GM21526 (cell line): ENCODE measurements at regions not wholly inside any gene's neighbourhood (a gene's known extent, or its start where the extent isn't known, plus 50 kb on each side); places are given as distances from the start of the nearest gene placed in this dataset.

Experiments
- ATAC-seq: cut with Tn5 transposase; IDR thresholded peaks from one replicate; pipeline ENCODE4 v1.9.1; 2021; ENCODE audit warnings: moderate library complexity; ENCODE audit not compliant: unreplicated experiment, low FRiP score

DNA sequence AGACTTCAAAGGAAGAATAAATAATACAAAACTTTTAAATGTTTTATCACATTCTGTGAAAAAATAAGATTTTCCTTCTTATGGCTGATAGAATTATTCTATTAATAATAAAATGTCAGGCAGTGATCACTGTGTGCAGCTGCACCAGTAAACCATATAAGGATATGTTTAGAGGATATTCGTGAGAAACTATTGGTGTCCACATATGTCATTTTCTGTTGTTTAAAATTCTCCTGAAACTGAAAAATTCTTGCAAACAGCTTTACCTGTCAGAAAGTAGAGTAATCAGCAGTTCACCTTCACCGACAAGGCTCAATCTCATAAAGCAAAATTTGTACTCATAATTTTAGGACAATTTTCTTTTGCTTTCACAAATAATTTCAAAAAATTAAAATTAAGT, 170.1 kb upstream of the KCNH7 start:
- ATAC-seq: no peak

DNA sequence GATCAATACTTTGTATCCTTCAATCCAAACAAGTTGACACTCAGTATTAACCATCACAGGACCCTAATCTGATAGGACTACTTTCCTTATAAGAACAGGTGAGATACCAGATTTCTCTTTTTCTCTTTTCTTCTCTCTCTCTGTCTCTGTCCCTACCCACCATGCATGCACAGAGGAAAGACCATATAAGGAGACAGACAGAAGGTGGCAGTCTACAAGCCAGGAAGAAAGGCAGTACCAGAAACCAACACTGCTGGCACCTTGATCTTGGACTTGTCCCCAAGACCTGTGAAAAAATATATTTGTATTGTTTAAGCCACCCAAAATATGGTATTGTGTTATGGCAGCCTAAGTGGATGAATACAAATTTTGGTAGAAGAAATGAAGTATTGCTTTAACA, 156.2 kb upstream of the KCNH7 start:
- ATAC-seq: no peak

DNA sequence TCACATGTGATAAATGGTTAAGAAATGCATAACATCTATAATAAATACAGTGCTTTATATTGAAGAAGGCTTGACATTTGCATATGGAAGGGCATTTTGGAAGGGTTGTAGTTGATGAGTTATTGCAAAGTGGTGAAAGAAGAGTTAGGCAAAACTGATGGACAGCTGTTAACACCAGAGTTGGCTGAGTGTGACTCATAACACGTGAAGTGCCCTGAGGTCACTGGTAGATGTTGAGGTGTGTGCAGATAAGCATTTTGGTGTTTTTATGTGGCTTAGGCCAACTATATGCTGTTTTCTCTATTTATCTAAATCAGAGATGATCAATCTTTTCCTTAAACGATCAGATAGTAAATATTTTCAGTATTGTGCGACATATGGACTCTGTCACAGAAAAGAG, 154.3 kb upstream of the KCNH7 start:
- ATAC-seq: no peak

DNA sequence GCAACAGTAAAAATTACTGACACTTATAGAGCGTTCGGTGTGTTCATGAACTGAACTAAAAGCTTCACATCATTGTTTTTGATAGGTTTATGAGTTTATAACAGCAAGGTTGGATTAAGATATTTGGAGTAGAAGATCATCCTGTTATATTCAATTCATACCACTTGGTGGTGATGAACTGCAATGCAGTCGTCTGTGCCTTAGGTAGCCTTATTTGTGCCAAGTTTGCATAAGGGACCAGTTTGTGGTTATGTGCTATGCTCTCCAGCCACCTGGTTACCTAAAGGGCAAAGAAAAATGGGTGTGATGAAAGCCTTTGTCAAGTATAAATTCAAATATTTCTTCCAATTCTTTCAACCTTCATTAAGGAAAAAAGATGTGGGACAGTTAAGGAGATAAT, 150.9 kb upstream of the KCNH7 start:
- no peak for ATAC-seq

DNA sequence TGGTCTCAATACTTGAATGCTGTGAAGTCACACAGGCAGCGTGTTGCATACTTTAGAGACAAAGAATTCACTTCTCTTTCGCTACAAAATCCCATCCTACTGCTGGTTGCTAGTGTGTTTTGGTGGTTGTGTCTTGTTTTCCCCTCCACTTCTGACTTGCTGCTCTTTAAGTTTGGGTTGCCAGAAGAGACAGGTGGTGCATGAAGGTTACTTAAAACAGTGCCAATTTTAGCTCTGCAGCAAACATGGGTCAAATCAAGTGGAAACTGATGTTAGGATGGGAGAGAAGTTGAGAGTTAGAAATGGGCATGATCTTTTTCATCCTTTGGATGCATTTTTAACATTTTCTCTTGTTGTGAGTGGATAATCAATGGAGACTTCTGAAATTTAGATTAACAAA, 136.2 kb upstream of the KCNH7 start:
- ATAC-seq: no peak

DNA sequence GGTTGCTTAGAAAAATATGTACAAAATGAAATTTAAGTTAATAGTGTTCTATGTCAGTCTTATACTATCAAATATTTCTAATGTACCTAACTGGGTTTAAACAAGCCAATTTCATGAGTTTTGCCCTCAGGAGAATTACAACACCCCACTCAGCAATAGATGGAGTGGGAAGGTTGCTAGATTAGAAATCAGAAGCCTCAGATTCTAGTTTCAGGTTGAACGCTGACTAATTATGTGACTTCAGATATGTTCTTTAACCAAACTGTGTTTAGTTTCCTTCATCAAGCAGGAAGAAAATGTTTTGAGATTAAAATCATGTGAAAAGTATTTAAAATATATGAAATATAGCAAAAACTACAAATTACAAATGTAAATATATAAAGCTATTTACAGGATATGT, 133.8 kb upstream of the KCNH7 start:
- no peak for ATAC-seq

DNA sequence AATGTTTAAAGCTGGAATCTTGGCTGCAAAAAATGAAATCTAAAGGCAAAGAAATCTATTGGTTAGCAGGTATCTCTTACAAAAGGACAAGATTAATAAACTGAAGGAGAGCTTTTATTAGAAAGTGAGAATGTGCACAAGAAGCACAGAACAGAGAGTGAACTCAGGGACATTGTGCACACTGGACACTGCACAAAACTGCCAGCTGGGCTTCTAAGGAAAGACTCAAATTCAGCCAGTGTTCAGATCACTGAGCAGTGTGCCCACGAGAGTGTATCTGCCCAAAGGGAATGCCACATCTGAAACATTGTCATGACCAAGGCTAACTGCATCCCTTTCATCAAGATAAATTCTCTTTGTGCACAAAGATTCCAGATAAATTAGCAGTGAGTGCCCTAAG, 129.7 kb upstream of the KCNH7 start:
- ATAC-seq: no peak

DNA sequence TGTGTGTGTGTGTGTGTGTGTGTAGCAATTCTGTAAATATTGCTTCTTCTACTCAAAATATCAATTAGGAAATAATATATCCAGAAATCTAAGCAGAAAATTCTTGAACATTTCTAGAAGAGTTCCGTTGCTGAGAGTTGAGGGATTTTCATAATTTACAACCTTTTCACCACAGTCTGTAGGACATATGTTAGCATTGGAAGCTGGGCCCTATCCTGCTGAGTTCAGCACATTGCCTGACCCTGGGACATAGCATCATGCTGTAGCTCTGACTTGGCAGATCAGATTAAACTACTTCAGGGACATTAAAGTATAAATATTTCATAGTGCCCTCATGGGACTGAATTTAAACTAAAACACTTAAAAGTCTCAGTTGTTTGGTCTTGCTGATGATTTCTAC, 129.2 kb upstream of the KCNH7 start:
- no peak for ATAC-seq

DNA sequence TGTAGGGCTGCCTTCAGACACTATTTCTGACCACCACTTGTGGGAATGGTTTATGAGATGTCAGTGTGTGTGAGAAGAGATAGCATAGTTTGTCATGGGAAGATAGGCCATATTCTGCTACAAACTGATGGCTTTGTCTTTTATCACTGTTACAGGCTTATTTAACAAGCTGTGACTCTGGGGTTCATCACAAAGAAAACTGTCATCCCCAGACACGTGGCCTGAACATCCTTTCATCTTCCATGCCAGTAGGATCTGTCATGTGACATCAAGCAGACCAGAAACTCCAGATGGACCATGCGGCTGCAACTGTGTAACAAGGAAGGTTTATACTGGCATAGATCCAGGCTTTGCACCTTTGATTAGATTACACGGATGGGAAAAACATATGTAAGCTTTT, 128.6 kb upstream of the KCNH7 start:
- no peak for ATAC-seq

DNA sequence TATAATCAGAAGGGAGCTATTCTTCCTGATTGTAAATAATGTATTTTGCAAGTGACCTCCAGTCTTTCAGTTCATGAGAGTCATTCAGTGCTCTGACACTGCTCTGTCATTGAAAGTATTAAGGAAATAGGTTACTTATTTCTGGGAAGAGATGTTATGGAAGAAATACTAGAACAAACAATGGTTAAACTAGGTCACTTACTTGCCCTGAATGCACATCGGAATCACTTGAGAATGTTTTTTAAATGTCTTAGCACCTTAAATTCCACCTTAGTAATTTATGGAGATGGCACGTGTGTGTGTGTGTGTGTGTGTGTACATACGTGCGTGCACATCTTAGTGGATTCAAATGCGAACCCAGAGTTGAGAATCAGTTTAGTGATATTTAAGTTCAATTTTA, 126.6 kb upstream of the KCNH7 start:
- no peak for ATAC-seq

DNA sequence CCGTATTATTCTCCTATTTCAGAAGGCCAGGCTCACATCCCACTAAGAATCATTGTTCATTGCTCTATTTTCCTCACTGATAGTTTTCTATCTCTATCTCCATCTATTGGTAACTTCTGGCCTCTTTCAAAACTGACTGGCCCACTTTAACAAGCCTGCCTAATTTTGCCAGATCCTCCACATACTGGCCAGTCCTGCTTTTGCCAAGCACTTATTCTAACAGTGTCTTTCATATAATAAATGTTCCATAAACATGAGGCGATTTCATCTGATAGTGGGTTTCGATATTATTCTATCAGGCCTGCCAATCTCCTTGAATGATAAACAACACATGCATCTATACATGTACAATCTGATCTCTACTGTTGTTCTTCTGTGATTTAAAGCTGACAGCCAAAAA, 125.9 kb upstream of the KCNH7 start:
- ATAC-seq: no peak

DNA sequence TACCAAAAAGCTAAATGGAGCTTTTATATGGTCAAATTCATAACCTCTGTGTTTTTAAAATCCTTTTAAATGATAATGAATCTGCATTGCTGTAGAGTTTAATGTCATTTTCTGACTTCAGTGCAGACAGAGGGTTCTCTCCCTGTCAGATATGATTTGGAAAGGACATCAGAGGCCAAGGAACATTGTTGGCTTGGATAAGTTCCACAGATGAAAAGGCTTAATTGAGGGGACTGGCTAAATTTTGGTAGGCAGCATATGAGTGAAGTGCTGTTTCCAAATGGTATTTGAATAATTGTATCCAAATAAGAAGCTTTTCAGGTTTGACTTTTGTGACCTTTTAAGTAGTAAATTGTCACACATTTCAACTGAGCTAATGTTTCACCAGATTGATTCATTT, 124.6 kb upstream of the KCNH7 start:
- ATAC-seq: no peak

DNA sequence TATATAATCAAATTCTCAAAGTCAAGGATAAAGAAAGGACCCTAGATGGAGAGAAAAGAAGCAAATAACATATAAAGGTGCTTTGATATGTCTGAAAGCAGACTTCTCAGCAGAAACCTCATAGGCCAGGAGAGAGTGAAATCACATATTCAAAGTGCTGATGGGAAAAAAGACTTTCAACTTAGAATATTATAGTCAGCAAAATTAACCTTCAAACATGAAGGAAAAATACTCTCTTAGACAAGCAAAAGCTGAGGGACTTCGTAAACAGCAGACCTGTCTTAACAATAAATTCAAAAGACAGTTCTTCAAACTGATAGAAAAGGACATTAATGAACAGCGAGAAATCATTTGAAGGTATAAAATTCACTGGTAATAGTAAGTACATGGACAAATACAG, 107.2 kb upstream of the KCNH7 start:
- no peak for ATAC-seq

DNA sequence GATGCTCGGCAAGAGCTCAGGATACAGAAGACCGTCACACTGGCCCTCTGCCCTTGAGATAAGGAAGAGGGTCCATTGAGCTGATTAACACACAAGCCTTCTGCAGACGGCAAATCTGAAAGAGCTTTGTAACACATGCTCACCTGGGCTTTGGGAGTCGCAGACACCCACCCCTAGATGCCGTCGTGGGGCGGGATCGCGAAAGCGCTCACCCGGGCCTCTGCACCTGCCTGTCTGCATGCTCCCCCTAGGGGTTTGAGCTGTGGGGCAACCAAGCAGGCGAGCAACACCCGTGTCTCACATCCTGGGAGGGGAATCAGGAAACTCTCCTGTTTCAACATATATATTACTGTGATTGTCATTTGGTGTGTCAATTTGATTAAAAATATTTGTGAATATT, 99.8 kb upstream of the KCNH7 start:
- ATAC-seq: no peak

DNA sequence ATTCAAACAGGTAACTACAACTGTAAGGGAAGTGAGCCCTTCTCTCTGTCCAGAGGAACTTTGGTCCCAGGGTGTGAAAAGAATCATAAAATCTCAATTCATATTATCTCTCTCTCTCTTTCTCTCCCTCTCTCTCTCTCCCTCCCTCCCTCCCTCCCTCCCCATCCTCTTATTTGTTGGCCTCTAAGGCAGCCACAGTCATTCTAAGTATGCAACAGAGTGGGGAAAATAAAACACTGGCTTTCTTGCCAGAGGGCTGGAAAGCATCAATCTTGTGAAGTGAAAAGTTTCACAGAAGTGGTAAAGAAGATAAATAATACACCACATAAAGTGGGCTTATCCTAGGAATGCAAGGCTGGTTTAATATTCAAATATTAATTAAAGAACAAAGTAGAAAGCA, 95.6 kb upstream of the KCNH7 start:
- no peak for ATAC-seq

DNA sequence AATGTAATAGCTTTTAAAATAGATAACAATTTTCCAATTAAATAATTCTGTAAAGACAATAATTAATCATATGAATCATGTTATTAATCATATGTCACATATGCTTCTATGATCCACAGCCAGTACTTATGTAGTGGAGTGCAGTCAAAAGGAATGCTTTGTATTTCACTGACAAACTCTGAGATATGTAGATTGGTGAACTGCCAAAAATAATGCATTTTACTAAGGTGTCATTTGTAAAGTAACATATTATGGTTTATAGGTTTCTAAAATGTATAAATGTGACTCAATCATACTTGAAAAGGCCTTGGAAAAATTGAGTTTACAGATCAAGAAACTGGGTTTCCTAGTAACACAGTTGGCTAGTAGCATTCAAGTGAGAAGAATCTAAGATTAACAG, 93.8 kb upstream of the KCNH7 start:
- ATAC-seq: no peak

DNA sequence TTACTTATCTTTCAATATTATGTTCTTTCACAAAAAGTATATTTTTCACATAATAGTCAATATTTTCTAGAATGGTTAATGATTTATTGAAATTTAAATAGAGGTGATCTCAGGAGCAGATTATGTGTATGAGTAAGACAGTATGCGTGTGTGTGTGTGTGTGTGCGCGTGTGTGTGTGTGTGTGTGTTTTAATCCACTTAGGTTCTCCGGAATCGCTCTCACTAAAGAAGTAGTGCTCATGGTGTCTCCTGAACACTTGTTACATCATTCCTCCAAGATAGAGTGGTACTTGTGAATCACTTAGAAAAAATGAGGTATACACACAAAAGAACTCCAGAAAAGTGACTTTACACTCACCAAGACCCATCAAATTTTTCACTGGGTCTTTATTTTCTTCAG, 91.0 kb upstream of the KCNH7 start:
- no peak for ATAC-seq

DNA sequence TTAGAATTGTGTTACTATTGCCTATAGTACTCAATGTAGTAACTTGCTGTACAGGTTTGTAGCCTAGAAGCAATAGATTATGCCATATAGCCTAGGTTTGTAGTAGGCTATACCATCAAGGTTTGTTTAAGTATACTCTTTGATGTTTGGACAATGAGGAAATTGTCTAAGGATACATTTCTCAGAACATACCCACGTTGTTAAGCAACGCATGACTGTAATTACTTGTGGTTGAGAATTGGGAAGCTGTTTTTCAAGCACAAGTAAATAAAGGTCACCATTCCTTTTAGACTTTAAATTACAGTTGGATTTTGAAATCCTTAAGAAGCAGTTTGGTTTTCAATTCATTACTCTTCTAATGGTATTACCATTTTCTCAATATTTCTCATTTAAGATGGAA, 89.8 kb upstream of the KCNH7 start:
- no peak for ATAC-seq

DNA sequence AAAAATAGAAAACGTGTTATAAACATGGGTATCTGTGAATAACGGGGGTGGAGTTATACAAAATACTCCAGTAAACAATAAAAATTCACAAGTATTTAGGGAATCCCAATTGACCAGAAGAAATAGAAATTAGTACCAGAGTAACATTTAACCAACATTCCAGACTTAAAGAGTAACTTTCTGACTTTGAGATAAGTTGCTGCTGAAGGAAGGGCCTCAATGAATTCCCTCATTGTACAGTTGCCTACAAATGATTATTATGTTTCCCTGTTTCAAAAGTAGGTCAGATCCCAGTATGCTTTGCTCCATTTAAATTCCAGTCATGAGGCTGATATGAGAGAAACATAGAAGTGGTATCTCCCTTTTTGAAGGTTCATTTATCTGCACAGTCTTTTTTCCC, 88.3 kb upstream of the KCNH7 start:
- ATAC-seq: no peak

DNA sequence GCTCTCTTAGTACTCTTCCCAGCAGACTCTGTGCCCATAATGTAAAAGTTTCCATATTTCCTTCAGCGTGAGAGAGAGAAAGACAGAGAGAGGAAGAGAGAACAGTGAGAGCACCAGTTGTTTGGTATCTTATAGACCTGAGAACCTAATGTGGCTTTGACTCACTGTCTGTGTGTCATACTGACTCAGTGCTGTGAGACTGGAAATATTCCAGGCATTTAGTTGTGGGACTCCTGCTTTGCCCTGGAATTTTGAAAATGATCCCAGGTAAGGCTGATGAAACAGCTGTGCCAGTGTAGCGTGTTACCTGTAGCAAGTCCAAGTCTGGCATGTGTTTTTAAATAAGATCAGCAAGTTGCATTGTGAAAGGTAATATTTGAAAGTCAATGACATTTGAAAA, 87.9 kb upstream of the KCNH7 start:
- no peak for ATAC-seq

DNA sequence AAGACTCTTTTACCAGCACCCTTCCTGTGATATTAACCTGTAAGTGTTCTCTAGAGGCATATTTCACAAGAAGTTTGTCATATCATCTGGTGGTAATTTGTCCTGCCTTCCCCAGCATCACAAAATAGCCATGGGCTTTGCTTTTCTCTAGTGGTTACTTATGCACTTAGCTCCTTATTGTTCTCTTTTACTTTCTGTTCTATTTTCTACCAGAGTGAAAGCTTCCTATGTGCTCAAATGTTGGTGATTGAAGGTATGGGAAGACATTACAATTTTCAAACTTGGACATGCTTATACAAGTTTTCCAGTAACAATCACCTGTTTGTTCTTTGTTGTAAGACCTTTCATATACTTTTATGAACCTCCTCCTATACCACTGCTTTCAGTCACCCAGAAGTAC, 87.0 kb upstream of the KCNH7 start:
- ATAC-seq: no peak

DNA sequence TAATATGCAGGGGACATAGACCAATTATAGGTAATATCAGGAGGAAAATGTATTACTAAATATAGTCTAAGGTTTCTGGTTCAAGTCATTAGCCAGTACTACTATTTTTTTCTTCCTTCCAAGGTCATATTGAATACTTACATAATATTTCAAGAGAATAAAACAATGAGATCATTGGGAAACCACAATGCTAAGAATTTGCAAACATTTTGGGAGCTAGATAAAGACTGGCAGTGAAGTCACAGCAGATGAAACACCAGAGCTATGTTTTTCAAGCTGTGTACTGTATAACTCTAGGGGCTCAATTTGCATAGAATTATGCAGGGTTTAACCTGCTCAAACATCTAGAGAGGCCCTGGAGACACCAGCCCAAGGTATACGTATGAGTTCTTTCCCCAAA, 80.5 kb upstream of the KCNH7 start:
- ATAC-seq: no peak

DNA sequence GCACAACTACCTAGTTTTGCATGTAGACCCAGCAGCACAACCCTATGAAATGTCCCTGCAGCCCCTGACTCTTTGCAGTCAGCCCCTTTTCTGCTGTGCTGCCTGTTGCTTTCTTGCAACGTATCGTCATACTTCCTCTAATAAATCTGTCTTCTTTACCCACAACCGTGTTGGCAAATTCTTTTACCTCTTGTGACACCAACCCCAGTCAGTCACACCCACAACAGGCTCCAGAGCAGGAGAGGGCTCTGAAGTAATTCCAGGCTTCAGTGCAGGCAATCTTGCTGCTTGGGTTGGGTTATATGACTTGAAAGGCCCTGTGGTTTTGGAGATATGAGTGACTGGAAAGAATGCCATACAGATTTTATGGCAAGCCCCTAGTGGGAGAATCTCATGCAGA, 79.1 kb upstream of the KCNH7 start:
- ATAC-seq: no peak

DNA sequence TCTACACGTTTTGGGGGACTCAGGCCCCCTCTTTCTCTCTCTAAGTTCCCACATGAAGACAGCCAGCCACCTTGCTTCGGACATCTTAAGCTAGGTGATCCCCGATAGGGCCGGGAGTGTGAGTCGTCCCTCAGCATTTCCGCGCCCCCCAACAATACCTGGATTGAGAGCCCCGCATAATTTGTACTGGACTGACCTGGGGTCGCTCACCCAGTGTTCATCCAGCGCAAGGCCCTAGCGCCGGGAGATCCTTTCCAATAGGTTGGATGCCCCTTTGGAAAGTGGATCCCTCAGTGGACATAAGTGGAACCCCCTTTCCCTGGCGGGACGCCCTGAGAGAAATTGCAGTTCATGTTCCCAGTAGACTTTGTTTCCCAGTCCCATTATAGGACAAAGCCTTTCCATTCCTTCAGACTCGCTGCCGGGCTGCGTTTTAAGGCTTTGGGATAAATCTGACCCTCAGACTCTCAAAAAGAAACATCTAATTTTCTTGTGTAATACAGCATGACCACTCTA, 77.8 kb upstream of the KCNH7 start:
- ATAC-seq: no peak
